RWPE2 (cell line): ENCODE measurements at regions not wholly inside any gene's neighbourhood (a gene's known extent, or its start where the extent isn't known, plus 50 kb on each side); places are given as distances from the start of the nearest gene placed in this dataset.

Experiments
- ATAC-seq: fragments of 200-7000 bp; cut with Tn5 transposase; 3 replicates; pipeline ENCODE4 v1.9.1; 2021; ENCODE audit warnings: low read depth
- DNase-seq: peaks from one replicate; pipeline ENCODE4 v3.0.0-alpha.2; 2020; ENCODE audit warnings: low spot score
- H3K27ac ChIP-seq: fragments of 450-650 bp; 2 replicates; pipeline ENCODE4 v1.5.1; 2017; ENCODE audit warnings: mild to moderate bottlenecking; ENCODE audit not compliant: poor library complexity, severe bottlenecking
- H3K27me3 ChIP-seq: fragments of 250-450 bp; sonication (Bioruptor Pico); 2 replicates; pipeline ENCODE4 v1.5.1; 2021; ENCODE audit warnings: mild to moderate bottlenecking, moderate library complexity; ENCODE audit not compliant: insufficient read depth, poor library complexity, severe bottlenecking
- H3K36me3 ChIP-seq: fragments of 250-450 bp; sonication (Bioruptor Pico); 2 replicates; pipeline ENCODE4 v1.5.1; 2020; ENCODE audit warnings: low read depth, mild to moderate bottlenecking, moderate library complexity
- H3K4me1 ChIP-seq: fragments of 250-450 bp; sonication (Bioruptor Pico); 2 replicates; pipeline ENCODE4 v1.5.1; 2021; ENCODE audit warnings: mild to moderate bottlenecking, moderate library complexity; ENCODE audit not compliant: insufficient read depth, poor library complexity, severe bottlenecking
- H3K4me3 ChIP-seq: fragments of 250-450 bp; sonication (Bioruptor Pico); 2 replicates; pipeline ENCODE4 v1.5.1; 2021; ENCODE audit warnings: mild to moderate bottlenecking, moderate library complexity; ENCODE audit not compliant: severe bottlenecking
- H3K9me3 ChIP-seq: fragments of 250-450 bp; sonication (Bioruptor Pico); 2 replicates; pipeline ENCODE4 v1.5.1; 2021; ENCODE audit warnings: mild to moderate bottlenecking, moderate library complexity; ENCODE audit not compliant: severe bottlenecking
- TF ChIP-seq, protein P1 (sequence below): fragments of 450-650 bp; IDR thresholded peaks from one replicate; pipeline ENCODE4 v1.5.1; 2017; ENCODE audit warnings: mild to moderate bottlenecking, moderate library complexity; ENCODE audit not compliant: poor library complexity, severe bottlenecking

GRCh38 chr15:31212326-31213080, 111.0 kb upstream of the TRPM1 start:
- H3K4me3 ChIP-seq: no peak overlapping the region
- no peak for ATAC-seq
- peaks cover 14% of the 10 kb centered on the region for H3K4me1 ChIP-seq
- H3K27ac ChIP-seq: no peak overlapping the region
- H3K9me3 ChIP-seq: no peaks in the 10 kb centered on the region
- H3K36me3 ChIP-seq: no peaks in the 10 kb centered on the region
- TF ChIP-seq, protein P1, sequence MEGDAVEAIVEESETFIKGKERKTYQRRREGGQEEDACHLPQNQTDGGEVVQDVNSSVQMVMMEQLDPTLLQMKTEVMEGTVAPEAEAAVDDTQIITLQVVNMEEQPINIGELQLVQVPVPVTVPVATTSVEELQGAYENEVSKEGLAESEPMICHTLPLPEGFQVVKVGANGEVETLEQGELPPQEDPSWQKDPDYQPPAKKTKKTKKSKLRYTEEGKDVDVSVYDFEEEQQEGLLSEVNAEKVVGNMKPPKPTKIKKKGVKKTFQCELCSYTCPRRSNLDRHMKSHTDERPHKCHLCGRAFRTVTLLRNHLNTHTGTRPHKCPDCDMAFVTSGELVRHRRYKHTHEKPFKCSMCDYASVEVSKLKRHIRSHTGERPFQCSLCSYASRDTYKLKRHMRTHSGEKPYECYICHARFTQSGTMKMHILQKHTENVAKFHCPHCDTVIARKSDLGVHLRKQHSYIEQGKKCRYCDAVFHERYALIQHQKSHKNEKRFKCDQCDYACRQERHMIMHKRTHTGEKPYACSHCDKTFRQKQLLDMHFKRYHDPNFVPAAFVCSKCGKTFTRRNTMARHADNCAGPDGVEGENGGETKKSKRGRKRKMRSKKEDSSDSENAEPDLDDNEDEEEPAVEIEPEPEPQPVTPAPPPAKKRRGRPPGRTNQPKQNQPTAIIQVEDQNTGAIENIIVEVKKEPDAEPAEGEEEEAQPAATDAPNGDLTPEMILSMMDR: no peak
- no peak for DNase-seq
- H3K27me3 ChIP-seq: no peaks in the 10 kb centered on the region

DNA sequence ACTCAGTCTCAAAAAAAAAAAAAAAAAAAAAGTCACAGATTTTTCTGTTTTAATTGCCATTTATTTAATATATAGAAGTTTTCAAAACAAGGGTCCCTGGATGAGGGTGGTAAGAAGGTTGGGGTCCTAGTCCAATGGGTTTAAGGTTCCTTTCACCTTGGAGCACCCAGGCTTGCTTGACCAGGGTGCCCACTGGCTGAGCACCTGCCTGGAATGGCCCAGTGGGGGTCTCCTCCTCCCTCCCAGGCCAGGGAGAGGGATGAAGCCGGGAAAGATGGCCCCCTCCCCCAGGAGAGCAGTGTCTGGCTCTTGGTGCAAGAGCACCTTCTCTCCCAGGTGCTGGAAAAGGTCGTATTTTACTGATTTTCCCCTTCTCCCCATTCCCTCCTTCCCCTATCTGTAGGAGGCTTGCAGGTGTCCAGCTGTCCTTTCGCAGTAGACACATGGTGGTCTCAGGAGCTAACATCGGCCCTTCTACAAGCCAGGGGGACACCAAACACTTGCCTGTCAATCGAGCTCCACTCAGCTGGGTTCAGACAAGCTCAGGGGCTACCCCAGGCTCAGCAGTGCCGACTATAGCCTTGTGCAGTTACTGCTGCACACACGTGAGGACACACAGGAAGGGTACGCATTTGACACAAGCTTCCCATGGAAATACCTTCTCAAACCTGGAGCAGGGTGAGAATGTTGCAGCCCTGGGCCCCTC, 112.3 kb upstream of the KLF13 start:
- Histone ChIP-seq H3K4me1 (peaks cover 14% of the 10 kb centered on the region), H3K27me3 (no peaks in the 10 kb centered on the region), H3K27ac (peak overlapping the region; percentile 74), H3K9me3 (no peaks in the 10 kb centered on the region), H3K36me3 (no peaks in the 10 kb centered on the region), H3K4me3 (no peak overlapping the region)
- TF ChIP-seq, protein P1: no peak
- peak; percentile 1 for ATAC-seq
- peak; percentile 35 for DNase-seq

DNA sequence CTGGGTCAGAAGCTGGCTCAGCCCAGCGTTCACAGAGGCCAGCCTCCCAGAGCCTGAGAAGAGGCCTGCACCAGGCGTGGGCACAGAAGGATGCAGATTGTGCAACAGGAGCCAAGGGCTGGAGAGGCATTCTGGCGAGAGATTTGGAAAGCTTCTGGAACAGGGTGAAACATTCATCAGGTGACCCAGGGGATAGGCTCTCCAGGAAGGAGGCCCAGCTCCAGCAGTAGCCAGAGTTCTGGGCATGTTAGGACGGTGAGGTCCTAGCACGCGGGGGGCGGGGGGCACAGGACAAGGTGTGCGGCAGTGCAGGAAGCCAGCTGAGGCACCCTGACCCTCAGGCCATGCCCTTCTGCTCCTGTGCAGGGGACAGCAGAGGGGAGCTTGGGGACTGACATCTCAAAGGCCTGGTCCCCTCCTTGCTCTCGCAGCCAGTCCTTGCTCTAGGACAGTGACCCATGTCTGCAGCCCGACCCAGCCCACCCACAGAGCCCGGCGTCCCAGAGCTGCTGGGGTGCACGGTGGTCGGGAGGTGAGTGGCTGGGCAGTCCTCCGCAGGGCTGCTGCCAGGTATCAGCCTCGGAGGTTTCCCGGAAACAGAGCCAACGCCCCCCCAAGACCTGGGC, 111.7 kb upstream of the KLF13 start:
- Histone ChIP-seq H3K27me3 (no peaks in the 10 kb centered on the region), H3K36me3 (no peaks in the 10 kb centered on the region), H3K4me1 (peaks cover 14% of the 10 kb centered on the region), H3K27ac (peak overlapping the region; percentile 74), H3K9me3 (no peaks in the 10 kb centered on the region), H3K4me3 (peak overlapping the region; percentile 33)
- TF ChIP-seq, protein P1: no peak
- DNase-seq: no peak
- ATAC-seq: peak; percentile 60

DNA sequence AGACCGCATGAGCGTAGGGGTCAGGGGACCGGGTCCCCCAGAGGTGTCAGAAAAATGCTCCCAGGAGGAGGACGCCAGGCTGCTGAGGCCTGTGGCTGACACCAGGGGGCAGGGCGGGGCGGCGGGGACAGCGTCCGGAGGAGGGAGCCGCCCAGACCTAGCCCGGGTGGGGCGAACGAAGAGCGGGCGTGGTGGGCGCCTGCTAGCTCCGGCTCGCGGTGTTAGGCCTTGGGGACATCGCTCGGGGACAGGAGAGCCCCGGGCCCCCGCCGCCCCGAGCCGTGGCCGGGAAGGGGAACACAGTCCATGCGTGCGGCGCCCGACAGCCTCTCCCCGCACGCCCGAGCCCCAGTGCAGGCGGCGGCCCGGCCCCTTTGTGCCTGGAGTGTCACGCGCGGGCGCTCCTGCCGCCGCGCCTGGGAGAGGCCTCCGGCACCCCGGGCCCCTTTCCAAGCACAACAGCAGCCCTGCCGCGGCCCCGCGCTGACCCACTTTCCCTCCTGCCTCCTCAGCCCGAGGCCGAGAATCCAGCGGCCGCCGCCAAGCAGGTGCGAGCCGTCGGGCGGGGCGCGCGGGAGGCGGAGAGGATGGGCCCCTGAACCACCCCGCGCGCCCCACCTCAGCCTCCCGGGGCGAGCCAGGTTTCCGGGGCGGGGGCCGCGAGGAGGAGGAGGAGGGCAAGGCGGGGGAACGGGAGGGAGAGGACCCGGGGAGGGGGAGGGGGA, 111.0 kb upstream of the KLF13 start:
- H3K4me1 ChIP-seq: peaks cover 14% of the 10 kb centered on the region

More for the DNA sequence above, 111.0 kb upstream of the KLF13 start:
- no peaks in the 10 kb centered on the region for H3K36me3 ChIP-seq
- TF ChIP-seq, protein P1: peak; percentile 95
- ATAC-seq (peak; percentile 69), DNase-seq (peak; percentile 85)
- H3K9me3 ChIP-seq: no peaks in the 10 kb centered on the region
- peak overlapping the region; percentile 74 for H3K27ac ChIP-seq
- peak overlapping the region; percentile 33 for H3K4me3 ChIP-seq
- no peaks in the 10 kb centered on the region for H3K27me3 ChIP-seq
